ENCODE measurements at regions not wholly inside any gene's neighbourhood (a gene's known extent, or its start where the extent isn't known, plus 50 kb on each side); places are given as distances from the start of the nearest gene placed in this dataset.

DNA sequence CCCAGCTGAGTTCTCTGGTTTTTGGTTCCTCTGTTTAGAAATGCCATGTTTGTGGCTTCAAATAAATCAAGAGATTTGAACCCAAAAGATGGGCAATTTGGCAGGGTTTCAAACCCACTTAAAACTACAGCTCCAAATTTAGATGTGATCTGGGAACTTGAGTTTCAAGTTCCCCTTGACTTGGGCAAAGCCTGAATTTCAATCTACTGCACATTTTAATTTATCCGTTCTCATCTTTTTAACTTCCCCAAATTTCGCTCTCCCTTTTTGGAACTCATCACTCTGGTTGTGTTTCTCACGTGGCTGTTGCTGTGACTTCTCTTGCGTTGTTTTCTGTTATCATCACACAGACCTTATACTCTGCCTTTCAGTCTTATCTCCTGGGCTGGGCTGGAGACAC is 230.9 kb downstream of the CDC5L start:
- Histone ChIP-seq H3K36me3 (no peaks in the 10 kb centered on the region), H3K4me3 (no peak overlapping the region), H3K4me1 (no peaks in the 10 kb centered on the region), H3K9me3 (no peaks in the 10 kb centered on the region), H3K27ac (no peak overlapping the region), H3K27me3 (no peaks in the 10 kb centered on the region)
- TF ChIP-seq CTCF (IDR thresholded peaks at IDR 0.05) (no peak), POLR2A (IDR thresholded peaks at IDR 0.05) (no peak)
- DNase-seq = no peak
- WGBS, 2 donors = 73 to 85% methylated on average over 4 of the region's 4 CpGs
- intact Hi-C loops (cut with DNase I) = no loop called here

GRCh38 chr6:44620922-44621321 is 233.4 kb downstream of the CDC5L start:
- no peak for DNase-seq
- Histone ChIP-seq H3K27me3 (no peaks in the 10 kb centered on the region), H3K27ac (no peak overlapping the region), H3K9me3 (no peaks in the 10 kb centered on the region), H3K4me1 (no peaks in the 10 kb centered on the region), H3K4me3 (no peak overlapping the region), H3K36me3 (no peaks in the 10 kb centered on the region)
- no peak for TF ChIP-seq POLR2A (IDR thresholded peaks at IDR 0.05)
- TF ChIP-seq CTCF (IDR thresholded peaks at IDR 0.05) = no peak
- WGBS, 2 donors = 68 to 73% methylated on average over 4 of the region's 4 CpGs
- intact Hi-C loops (cut with DNase I) = no loop called here

DNA sequence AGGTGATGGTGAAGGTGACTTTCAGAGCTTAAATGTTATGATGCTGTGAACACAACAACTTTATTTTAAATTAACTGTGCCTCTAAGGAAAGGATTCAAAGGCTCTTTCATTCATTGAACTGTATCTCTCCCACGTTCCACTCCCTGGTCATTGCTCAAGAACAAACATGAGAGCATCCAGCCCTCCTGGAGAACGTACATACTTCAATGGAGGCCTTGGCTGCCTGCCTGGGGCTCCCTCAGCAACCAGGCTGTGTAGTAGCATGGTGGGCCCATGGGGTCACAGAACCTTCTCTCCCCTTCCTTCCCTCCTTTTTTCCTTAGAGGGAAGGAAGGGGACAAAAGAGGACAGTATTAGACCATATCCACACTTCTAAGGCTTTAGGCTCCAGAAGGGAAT is 234.3 kb downstream of the CDC5L start:
- Histone ChIP-seq H3K4me3 (no peak overlapping the region), H3K27me3 (no peaks in the 10 kb centered on the region), H3K9me3 (no peaks in the 10 kb centered on the region), H3K27ac (no peak overlapping the region), H3K36me3 (no peaks in the 10 kb centered on the region), H3K4me1 (no peaks in the 10 kb centered on the region)
- intact Hi-C loops (cut with DNase I) = no loop called here
- 28 to 69% methylated on average over 2 of the region's 2 CpGs for WGBS, 2 donors
- TF ChIP-seq CTCF (IDR thresholded peaks at IDR 0.05) (no peak), POLR2A (IDR thresholded peaks at IDR 0.05) (no peak)
- DNase-seq = no peak

DNA sequence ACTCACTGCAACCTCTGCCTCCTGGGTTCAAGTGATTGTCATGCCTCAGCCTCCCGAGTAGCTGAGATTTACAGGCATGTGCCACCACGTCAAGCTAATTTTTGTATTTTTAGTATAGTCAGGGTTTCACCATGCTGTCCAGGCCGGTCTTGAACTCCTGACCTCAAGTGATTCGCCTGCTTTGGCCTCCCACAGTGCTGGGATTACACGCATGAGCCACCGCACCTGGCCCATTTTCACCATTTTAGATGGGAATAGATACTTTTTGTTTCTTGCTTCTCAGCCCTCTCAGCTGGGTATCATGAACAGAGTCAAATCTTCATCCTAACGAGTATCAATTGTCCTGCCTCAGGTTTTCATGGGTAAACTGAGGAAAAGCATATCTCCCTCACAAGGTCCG is 235.0 kb downstream of the CDC5L start:
- no peaks in the 10 kb centered on the region for H3K27me3 ChIP-seq
- no peaks in the 10 kb centered on the region for H3K36me3 ChIP-seq
- H3K4me1 ChIP-seq = no peaks in the 10 kb centered on the region
- TF ChIP-seq CTCF (IDR thresholded peaks at IDR 0.05) (no peak), POLR2A (IDR thresholded peaks at IDR 0.05) (no peak)
- no peak overlapping the region for H3K4me3 ChIP-seq
- H3K9me3 ChIP-seq = no peaks in the 10 kb centered on the region
- H3K27ac ChIP-seq = no peak overlapping the region
- no peak for DNase-seq
- intact Hi-C loops (cut with DNase I) = no loop called here
- 69 to 73% methylated on average over 8 of the region's 8 CpGs for WGBS, 2 donors

- H3K27me3 ChIP-seq = no peaks in the 10 kb centered on the region
- H3K27ac ChIP-seq = no peak overlapping the region
- no peaks in the 10 kb centered on the region for H3K9me3 ChIP-seq
- no peak overlapping the region for H3K4me3 ChIP-seq
- intact Hi-C loops (cut with DNase I) = no loop called here
- no peak for TF ChIP-seq POLR2A (IDR thresholded peaks at IDR 0.05)
- no peak for TF ChIP-seq CTCF (IDR thresholded peaks at IDR 0.05)
- no peaks in the 10 kb centered on the region for H3K36me3 ChIP-seq
- DNase-seq = no peak
- H3K4me1 ChIP-seq = no peaks in the 10 kb centered on the region
- 63 to 71% methylated on average over 2 of the region's 2 CpGs for WGBS, 2 donors
Measured at GRCh38 chr6:44622956-44623355, 235.4 kb downstream of the CDC5L start.
